ENCODE measurements at regions not wholly inside any gene's neighbourhood (a gene's known extent, or its start where the extent isn't known, plus 50 kb on each side); places are given as distances from the start of the nearest gene placed in this dataset.
"Not testable (repeated sequence)": the region's sequence is repeated elsewhere in the genome, so short reads cannot be mapped to it uniquely, and the experiment has no call there.

DNA sequence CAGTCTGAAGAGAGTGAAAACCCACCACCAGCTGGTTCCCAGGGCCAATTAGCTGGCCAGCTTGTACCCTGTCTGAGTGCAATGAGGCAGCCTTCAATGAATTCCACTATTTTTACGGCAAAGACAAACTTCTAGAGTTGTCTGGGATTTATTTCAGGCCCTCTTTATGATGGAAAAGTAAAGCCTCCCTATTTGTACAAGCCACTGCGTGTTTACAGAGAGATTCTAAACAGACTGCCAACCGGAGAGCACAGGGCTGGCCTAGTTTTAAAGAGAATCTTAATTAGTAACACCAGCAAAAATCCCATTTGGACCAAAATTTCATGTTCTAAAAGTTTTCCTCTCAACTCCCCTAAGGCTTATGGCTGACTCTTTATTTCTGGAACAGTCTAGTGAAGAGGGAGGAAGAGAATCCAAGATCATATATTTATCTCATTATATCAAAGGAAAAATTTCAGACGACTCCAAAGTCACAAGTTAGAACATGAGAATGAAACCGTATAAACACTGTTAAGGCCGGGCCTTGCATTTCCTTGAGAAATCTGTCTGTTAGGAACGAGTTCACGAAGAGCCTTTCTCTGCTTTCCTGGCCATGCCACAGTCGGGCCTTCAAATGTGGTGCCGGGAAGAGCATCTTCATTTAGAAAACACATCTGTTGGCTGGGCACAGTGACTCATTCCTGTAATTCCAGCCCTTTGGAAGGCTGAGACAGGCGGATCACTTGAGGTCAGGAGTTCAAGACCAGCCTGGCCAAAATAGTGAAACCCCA, 724.6 kb upstream of the NRP1 start:
- Histone ChIP-seq H3K9ac (ENCODE audit: low read length) (no peak overlapping the region), H3K9me3 (ENCODE audit: control insufficient read depth, insufficient read depth, low read depth, low read length) (peaks cover 16% of the 10 kb centered on the region), H3K36me3 (ENCODE audit: control insufficient read depth, insufficient read depth, low read length) (no peaks in the 10 kb centered on the region), H3K4me1 (ENCODE audit: control insufficient read depth, insufficient read depth, low read length) (no peaks in the 10 kb centered on the region), H3K27ac (ENCODE audit: low read depth, low read length) (no peak overlapping the region), H3K27me3 (ENCODE audit: control insufficient read depth, insufficient read depth, low read length) (no peaks in the 10 kb centered on the region), H3K4me3 (ENCODE audit: low read depth, low read length) (no peak overlapping the region)

DNA sequence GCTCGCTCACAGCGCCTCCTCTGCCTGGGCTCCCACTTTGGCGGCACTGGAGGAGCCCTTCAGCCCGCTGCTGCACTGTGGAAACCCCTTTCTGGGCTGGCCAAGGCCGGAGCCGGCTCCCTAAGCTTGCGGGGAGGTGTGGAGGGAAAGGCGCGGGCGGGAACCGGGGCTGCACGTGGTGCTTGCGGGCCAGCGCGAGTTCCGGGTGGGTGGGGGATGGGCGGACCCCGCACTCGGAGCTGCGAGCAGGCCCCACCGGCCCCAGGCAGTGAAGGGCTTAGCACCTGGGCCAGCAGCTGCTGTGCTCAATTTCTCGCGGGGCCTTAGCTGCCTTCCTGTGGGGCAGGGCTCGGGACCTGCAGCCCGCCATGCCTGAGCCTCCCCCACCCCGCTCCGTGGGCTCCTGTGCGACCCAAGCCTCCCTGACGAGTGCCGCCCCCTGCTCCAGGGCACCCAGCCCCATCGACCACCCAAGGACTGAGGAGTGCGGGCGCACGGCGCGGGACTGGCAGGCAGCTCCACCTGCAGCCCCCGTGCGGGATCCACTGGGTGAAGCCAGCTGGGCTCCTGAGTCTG, 721.0 kb upstream of the NRP1 start:
- not testable (repeated sequence) for H3K9me3 ChIP-seq (ENCODE audit: control insufficient read depth, insufficient read depth, low read depth, low read length); H3K4me1 ChIP-seq (ENCODE audit: control insufficient read depth, insufficient read depth, low read length); H3K4me3 ChIP-seq (ENCODE audit: low read depth, low read length); H3K36me3 ChIP-seq (ENCODE audit: control insufficient read depth, insufficient read depth, low read length); H3K27me3 ChIP-seq (ENCODE audit: control insufficient read depth, insufficient read depth, low read length); H3K27ac ChIP-seq (ENCODE audit: low read depth, low read length); H3K9ac ChIP-seq (ENCODE audit: low read length)

DNA sequence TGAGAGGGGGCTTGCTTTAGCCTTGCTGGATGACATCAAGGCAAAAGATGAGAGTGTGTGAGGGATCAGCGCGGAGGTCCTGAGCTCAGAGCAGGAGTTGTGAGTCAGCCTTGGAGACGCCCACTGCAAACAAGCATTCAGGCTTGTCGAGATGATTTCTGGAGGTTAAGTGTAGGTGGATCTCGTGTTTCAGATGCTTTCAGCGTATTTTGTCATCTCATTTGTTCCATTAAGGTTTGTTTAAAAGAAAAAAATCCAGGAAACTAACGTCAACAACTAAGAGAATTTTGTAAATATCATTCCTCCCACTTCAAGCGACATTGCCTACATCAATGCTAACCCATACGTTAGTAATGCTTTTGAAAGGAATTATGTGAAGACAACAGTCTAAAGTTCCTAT, 715.4 kb upstream of the NRP1 start:
- no peak overlapping the region for H3K27ac ChIP-seq (ENCODE audit: low read depth, low read length)
- H3K27me3 ChIP-seq (ENCODE audit: control insufficient read depth, insufficient read depth, low read length): no peaks in the 10 kb centered on the region
- no peaks in the 10 kb centered on the region for H3K36me3 ChIP-seq (ENCODE audit: control insufficient read depth, insufficient read depth, low read length)
- H3K4me1 ChIP-seq (ENCODE audit: control insufficient read depth, insufficient read depth, low read length): no peaks in the 10 kb centered on the region
- no peaks in the 10 kb centered on the region for H3K9me3 ChIP-seq (ENCODE audit: control insufficient read depth, insufficient read depth, low read depth, low read length)
- no peak overlapping the region for H3K9ac ChIP-seq (ENCODE audit: low read length)
- no peak overlapping the region for H3K4me3 ChIP-seq (ENCODE audit: low read depth, low read length)

- Histone ChIP-seq H3K27ac (ENCODE audit: low read depth, low read length) (no peak overlapping the region), H3K4me1 (ENCODE audit: control insufficient read depth, insufficient read depth, low read length) (no peaks in the 10 kb centered on the region), H3K4me3 (ENCODE audit: low read depth, low read length) (no peak overlapping the region), H3K9ac (ENCODE audit: low read length) (no peak overlapping the region), H3K9me3 (ENCODE audit: control insufficient read depth, insufficient read depth, low read depth, low read length) (no peaks in the 10 kb centered on the region), H3K27me3 (ENCODE audit: control insufficient read depth, insufficient read depth, low read length) (no peaks in the 10 kb centered on the region), H3K36me3 (ENCODE audit: control insufficient read depth, insufficient read depth, low read length) (no peaks in the 10 kb centered on the region)
Observed at GRCh38 chr10:34049469-34049868, 715.0 kb upstream of the NRP1 start.

GRCh38 chr10:34047389-34047788, 712.9 kb upstream of the NRP1 start:
- no peak overlapping the region for H3K9ac ChIP-seq (ENCODE audit: low read length)
- no peak overlapping the region for H3K27ac ChIP-seq (ENCODE audit: low read depth, low read length)
- H3K27me3 ChIP-seq (ENCODE audit: control insufficient read depth, insufficient read depth, low read length): no peaks in the 10 kb centered on the region
- no peak overlapping the region for H3K4me3 ChIP-seq (ENCODE audit: low read depth, low read length)
- no peaks in the 10 kb centered on the region for H3K36me3 ChIP-seq (ENCODE audit: control insufficient read depth, insufficient read depth, low read length)
- H3K4me1 ChIP-seq (ENCODE audit: control insufficient read depth, insufficient read depth, low read length): no peaks in the 10 kb centered on the region
- no peaks in the 10 kb centered on the region for H3K9me3 ChIP-seq (ENCODE audit: control insufficient read depth, insufficient read depth, low read depth, low read length)

DNA sequence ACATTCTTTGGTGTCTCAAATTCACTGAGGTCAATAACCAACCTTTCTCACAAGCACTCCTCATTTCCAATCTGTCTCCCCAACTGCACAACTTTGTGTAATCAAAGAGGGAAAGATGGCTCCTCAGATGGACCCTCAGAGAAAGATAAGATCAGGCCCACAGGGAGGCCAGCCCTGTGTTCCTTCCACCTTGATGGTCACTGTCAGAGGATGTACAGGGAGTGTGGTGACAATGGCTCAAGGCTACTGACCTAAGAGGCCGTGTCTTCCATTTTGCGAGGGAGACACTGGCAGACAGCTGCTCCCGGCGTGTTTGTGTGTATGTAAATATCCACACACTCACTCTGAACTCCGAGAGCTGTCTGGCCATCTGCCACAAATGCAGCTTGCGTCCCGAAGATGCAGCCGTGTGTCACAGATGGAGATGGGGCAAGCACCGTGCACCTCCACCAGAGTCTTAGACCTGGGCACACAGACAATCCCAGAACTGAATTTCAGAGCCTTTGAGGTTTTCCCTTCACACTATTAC, 712.1 kb upstream of the NRP1 start:
- H3K4me1 ChIP-seq (ENCODE audit: control insufficient read depth, insufficient read depth, low read length): no peaks in the 10 kb centered on the region
- no peak overlapping the region for H3K9ac ChIP-seq (ENCODE audit: low read length)
- no peaks in the 10 kb centered on the region for H3K9me3 ChIP-seq (ENCODE audit: control insufficient read depth, insufficient read depth, low read depth, low read length)
- no peaks in the 10 kb centered on the region for H3K36me3 ChIP-seq (ENCODE audit: control insufficient read depth, insufficient read depth, low read length)
- no peak overlapping the region for H3K4me3 ChIP-seq (ENCODE audit: low read depth, low read length)
- H3K27me3 ChIP-seq (ENCODE audit: control insufficient read depth, insufficient read depth, low read length): no peaks in the 10 kb centered on the region
- H3K27ac ChIP-seq (ENCODE audit: low read depth, low read length): no peak overlapping the region

DNA sequence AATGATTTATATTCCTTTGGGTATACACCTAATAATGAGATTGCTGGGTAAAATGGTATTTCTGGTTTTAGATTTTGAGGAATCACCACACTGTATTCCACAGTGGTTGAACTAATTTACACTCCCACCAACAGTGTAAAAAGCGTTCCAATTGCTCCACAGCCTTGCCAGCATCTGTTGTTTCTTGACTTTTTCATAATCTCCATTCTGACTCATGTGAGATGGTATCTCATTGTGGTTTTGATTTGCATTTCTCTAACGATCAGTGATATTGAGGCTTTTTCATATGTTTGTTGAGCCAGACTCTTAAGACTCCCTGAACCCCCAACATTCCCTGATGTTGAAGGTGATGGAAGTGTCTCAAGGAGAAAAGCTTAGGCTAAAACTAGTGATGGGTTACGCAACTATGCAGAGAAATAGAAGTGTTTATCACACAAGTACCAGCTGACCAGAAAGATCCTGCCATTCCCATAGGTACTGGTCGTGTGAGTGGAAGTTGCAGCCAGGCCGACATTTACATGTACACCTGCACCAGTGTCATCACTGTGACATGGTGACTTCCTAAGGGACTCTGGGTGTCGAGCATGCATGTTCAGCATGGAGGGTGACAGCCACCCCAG, 711.2 kb upstream of the NRP1 start:
- no peaks in the 10 kb centered on the region for H3K27me3 ChIP-seq (ENCODE audit: control insufficient read depth, insufficient read depth, low read length)
- H3K27ac ChIP-seq (ENCODE audit: low read depth, low read length): no peak overlapping the region
- no peaks in the 10 kb centered on the region for H3K36me3 ChIP-seq (ENCODE audit: control insufficient read depth, insufficient read depth, low read length)
- no peak overlapping the region for H3K4me3 ChIP-seq (ENCODE audit: low read depth, low read length)
- H3K9ac ChIP-seq (ENCODE audit: low read length): no peak overlapping the region
- no peaks in the 10 kb centered on the region for H3K4me1 ChIP-seq (ENCODE audit: control insufficient read depth, insufficient read depth, low read length)
- no peaks in the 10 kb centered on the region for H3K9me3 ChIP-seq (ENCODE audit: control insufficient read depth, insufficient read depth, low read depth, low read length)

- Histone ChIP-seq H3K27ac (ENCODE audit: low read depth, low read length) (no peak overlapping the region), H3K9ac (ENCODE audit: low read length) (no peak overlapping the region), H3K36me3 (ENCODE audit: control insufficient read depth, insufficient read depth, low read length) (no peaks in the 10 kb centered on the region), H3K4me3 (ENCODE audit: low read depth, low read length) (no peak overlapping the region), H3K4me1 (ENCODE audit: control insufficient read depth, insufficient read depth, low read length) (no peaks in the 10 kb centered on the region), H3K27me3 (ENCODE audit: control insufficient read depth, insufficient read depth, low read length) (no peaks in the 10 kb centered on the region), H3K9me3 (ENCODE audit: control insufficient read depth, insufficient read depth, low read depth, low read length) (no peaks in the 10 kb centered on the region)
Observed at GRCh38 chr10:34041871-34042270, 707.4 kb upstream of the NRP1 start.

DNA sequence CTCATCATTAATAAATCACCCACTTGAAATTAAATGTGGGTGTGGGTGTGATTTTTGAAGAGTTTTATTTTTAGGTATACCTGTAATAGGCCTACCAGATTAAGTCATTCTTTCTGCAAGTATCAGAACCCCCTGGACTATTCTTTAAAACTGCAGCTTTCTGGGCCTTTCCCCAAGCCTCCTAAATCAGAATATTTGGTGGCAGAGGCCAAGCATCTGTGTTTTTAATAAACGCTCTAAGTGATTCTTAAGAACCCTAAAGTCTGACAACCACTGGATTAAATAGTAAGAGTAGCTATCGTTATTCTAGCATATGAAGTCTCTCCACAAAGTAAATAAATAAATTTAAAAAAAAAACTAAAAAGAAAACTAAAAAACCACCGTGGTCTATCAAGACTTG, 703.0 kb upstream of the NRP1 start:
- no peak overlapping the region for H3K4me3 ChIP-seq (ENCODE audit: low read depth, low read length)
- H3K4me1 ChIP-seq (ENCODE audit: control insufficient read depth, insufficient read depth, low read length): no peaks in the 10 kb centered on the region
- H3K27ac ChIP-seq (ENCODE audit: low read depth, low read length): no peak overlapping the region
- 0 out of 2 replicates have a peak, but pooled peaks cover 3% of the 10 kb centered on the region for H3K9me3 ChIP-seq (ENCODE audit: control insufficient read depth, insufficient read depth, low read depth, low read length)
- no peaks in the 10 kb centered on the region for H3K27me3 ChIP-seq (ENCODE audit: control insufficient read depth, insufficient read depth, low read length)
- no peak overlapping the region for H3K9ac ChIP-seq (ENCODE audit: low read length)
- H3K36me3 ChIP-seq (ENCODE audit: control insufficient read depth, insufficient read depth, low read length): no peaks in the 10 kb centered on the region

DNA sequence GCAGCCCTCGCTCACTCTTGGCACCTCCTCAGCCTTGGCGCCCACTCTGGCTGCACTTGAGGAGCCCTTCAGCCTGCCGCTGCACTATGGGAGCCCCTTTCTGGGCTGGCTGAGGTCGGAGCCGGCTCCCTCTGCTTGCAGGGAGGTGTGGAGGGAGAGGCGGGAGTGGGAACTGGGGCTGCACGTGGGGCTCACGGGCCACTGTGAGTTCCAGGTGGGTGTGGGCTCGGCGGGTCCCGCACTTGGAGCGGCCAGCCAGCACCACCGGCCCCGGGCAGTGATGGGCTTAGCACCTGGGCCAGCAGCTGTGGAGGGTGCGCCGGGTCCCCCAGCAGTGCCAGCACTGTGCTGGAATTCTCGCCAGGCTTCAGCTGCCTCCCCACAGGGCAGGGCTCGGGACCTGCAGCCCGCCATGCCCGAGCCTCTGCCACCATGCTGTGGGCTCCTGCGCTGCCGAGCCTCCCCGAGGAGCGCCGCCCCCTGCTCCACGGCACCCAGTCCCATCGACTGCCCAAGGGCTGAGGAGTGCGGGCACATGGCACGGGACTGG, 700.8 kb upstream of the NRP1 start:
- not testable (repeated sequence) for H3K4me3 ChIP-seq (ENCODE audit: low read depth, low read length)

GRCh38 chr10:34033078-34033477, 698.6 kb upstream of the NRP1 start:
- Histone ChIP-seq H3K4me1 (ENCODE audit: control insufficient read depth, insufficient read depth, low read length) (no peaks in the 10 kb centered on the region), H3K36me3 (ENCODE audit: control insufficient read depth, insufficient read depth, low read length) (no peaks in the 10 kb centered on the region), H3K9ac (ENCODE audit: low read length) (no peak overlapping the region), H3K4me3 (ENCODE audit: low read depth, low read length) (no peak overlapping the region), H3K9me3 (ENCODE audit: control insufficient read depth, insufficient read depth, low read depth, low read length) (0 out of 2 replicates have a peak, but pooled peaks cover 3% of the 10 kb centered on the region), H3K27me3 (ENCODE audit: control insufficient read depth, insufficient read depth, low read length) (no peaks in the 10 kb centered on the region), H3K27ac (ENCODE audit: low read depth, low read length) (no peak overlapping the region)

More for the DNA sequence above, 700.8 kb upstream of the NRP1 start:
- not testable (repeated sequence) for H3K27me3 ChIP-seq (ENCODE audit: control insufficient read depth, insufficient read depth, low read length); H3K27ac ChIP-seq (ENCODE audit: low read depth, low read length); H3K9me3 ChIP-seq (ENCODE audit: control insufficient read depth, insufficient read depth, low read depth, low read length); H3K9ac ChIP-seq (ENCODE audit: low read length); H3K36me3 ChIP-seq (ENCODE audit: control insufficient read depth, insufficient read depth, low read length); H3K4me1 ChIP-seq (ENCODE audit: control insufficient read depth, insufficient read depth, low read length)
